UCSD-AML1 (cell line): ENCODE measurements at regions not wholly inside any gene's neighbourhood (a gene's known extent, or its start where the extent isn't known, plus 50 kb on each side); places are given as distances from the start of the nearest gene placed in this dataset.
"Not testable (repeated sequence)": the region's sequence is repeated elsewhere in the genome, so short reads cannot be mapped to it uniquely, and the experiment has no call there.

ENCODE experiments used
- DNase-seq: peaks from one replicate; lab custom pipeline; 2025; ENCODE audit not compliant: unreplicated experiment; lab: John Stamatoyannopoulos, UW

- no peak for DNase-seq
Observed at GRCh38 chr5:30505014-30505886, 688.2 kb upstream of the CDH6 start.

GRCh38 chr5:30502277-30502676 is 691.2 kb upstream of the CDH6 start:
- no peak for DNase-seq

- DNase-seq: no peak
Observed at GRCh38 chr5:30501065-30501464, 692.4 kb upstream of the CDH6 start.

GRCh38 chr5:30500513-30500912 is 693.0 kb upstream of the CDH6 start:
- no peak for DNase-seq

GRCh38 chr5:30499402-30499801 is 694.1 kb upstream of the CDH6 start:
- DNase-seq: no peak

GRCh38 chr5:30498972-30499371 is 694.5 kb upstream of the CDH6 start:
- DNase-seq: no peak

- DNase-seq: not testable (repeated sequence)
Observed at GRCh38 chr5:30498509-30498908, 695.0 kb upstream of the CDH6 start.

GRCh38 chr5:30494113-30494512 is 699.4 kb upstream of the CDH6 start:
- not testable (repeated sequence) for DNase-seq

GRCh38 chr5:30479104-30479503 is 714.4 kb upstream of the CDH6 start:
- DNase-seq: no peak

- no peak for DNase-seq
Observed at GRCh38 chr5:30475429-30475828, 718.1 kb upstream of the CDH6 start.

- DNase-seq: no peak
Observed at GRCh38 chr5:30469691-30470090, 723.8 kb upstream of the CDH6 start.

- no peak for DNase-seq
Observed at GRCh38 chr5:30458681-30459080, 734.8 kb upstream of the CDH6 start.

GRCh38 chr5:30455484-30455883 is 738.0 kb upstream of the CDH6 start:
- not testable (repeated sequence) for DNase-seq

GRCh38 chr5:30453168-30453567 is 740.3 kb upstream of the CDH6 start:
- no peak for DNase-seq

- DNase-seq: no peak
Observed at GRCh38 chr5:30450153-30450552, 743.3 kb upstream of the CDH6 start.

- no peak for DNase-seq
Observed at GRCh38 chr5:30447431-30447830, 746.1 kb upstream of the CDH6 start.

- no peak for DNase-seq
Observed at GRCh38 chr5:30446456-30446855, 747.0 kb upstream of the CDH6 start.

- no peak for DNase-seq
Observed at GRCh38 chr5:30438785-30439184, 754.7 kb upstream of the CDH6 start.

GRCh38 chr5:30436691-30437090 is 756.8 kb upstream of the CDH6 start:
- peak; percentile 19 for DNase-seq

- DNase-seq: not testable (repeated sequence)
Observed at GRCh38 chr5:30428866-30429407, 764.5 kb upstream of the CDH6 start.

GRCh38 chr5:30414078-30414477 is 779.4 kb upstream of the CDH6 start:
- no peak for DNase-seq

- no peak for DNase-seq
Observed at GRCh38 chr5:30413540-30413939, 779.9 kb upstream of the CDH6 start.

GRCh38 chr5:30405821-30406220 is 787.7 kb upstream of the CDH6 start:
- DNase-seq: no peak
